ENCODE measurements at regions not wholly inside any gene's neighbourhood (a gene's known extent, or its start where the extent isn't known, plus 50 kb on each side); places are given as distances from the start of the nearest gene placed in this dataset.

- Mint-ChIP-seq H3K36me3 (no peaks in the 10 kb centered on the region), H3K9me3 (peaks cover 3% of the 10 kb centered on the region), H3K4me1 (ENCODE audit: unreplicated experiment) (no peaks in the 10 kb centered on the region), H3K27ac (no peak overlapping the region), H3K4me3 (no peak overlapping the region), H3K27me3 (peaks cover 7% of the 10 kb centered on the region)
- TF ChIP-seq CTCF (conservative IDR thresholded peaks at IDR 0.05): no peak
- DNase-seq (ENCODE audit: extremely low spot score, unreplicated experiment): no peak
These were observed 213.1 kb upstream of the LRIG1 start for GRCh38 chr3:66713921-66714320.

- Mint-ChIP-seq H3K27me3 (no peaks in the 10 kb centered on the region), H3K9me3 (peaks cover 3% of the 10 kb centered on the region), H3K36me3 (no peaks in the 10 kb centered on the region), H3K4me3 (no peak overlapping the region), H3K27ac (no peak overlapping the region), H3K4me1 (ENCODE audit: unreplicated experiment) (no peaks in the 10 kb centered on the region)
- no peak for TF ChIP-seq CTCF (conservative IDR thresholded peaks at IDR 0.05)
- DNase-seq (ENCODE audit: extremely low spot score, unreplicated experiment): no peak
These were observed 215.0 kb upstream of the LRIG1 start for GRCh38 chr3:66715806-66716205.

GRCh38 chr3:66717806-66718205 is 217.0 kb upstream of the LRIG1 start:
- H3K36me3 Mint-ChIP-seq: no peaks in the 10 kb centered on the region
- TF ChIP-seq CTCF (conservative IDR thresholded peaks at IDR 0.05): no peak
- H3K27me3 Mint-ChIP-seq: no peaks in the 10 kb centered on the region
- no peak overlapping the region for H3K27ac Mint-ChIP-seq
- DNase-seq (ENCODE audit: extremely low spot score, unreplicated experiment): no peak
- H3K4me1 Mint-ChIP-seq (ENCODE audit: unreplicated experiment): no peaks in the 10 kb centered on the region
- no peak overlapping the region for H3K4me3 Mint-ChIP-seq
- peaks cover 3% of the 10 kb centered on the region for H3K9me3 Mint-ChIP-seq

GRCh38 chr3:66719796-66720356 is 219.1 kb upstream of the LRIG1 start:
- Mint-ChIP-seq H3K4me1 (ENCODE audit: unreplicated experiment) (no peaks in the 10 kb centered on the region), H3K9me3 (peaks cover 3% of the 10 kb centered on the region)
- no peak for TF ChIP-seq CTCF (conservative IDR thresholded peaks at IDR 0.05)

GRCh38 chr3:66720508-66720907 is 219.7 kb upstream of the LRIG1 start:
- no peaks in the 10 kb centered on the region for H3K27me3 Mint-ChIP-seq
- no peak for TF ChIP-seq CTCF (conservative IDR thresholded peaks at IDR 0.05)
- H3K27ac Mint-ChIP-seq: no peak overlapping the region
- H3K9me3 Mint-ChIP-seq: no peaks in the 10 kb centered on the region
- DNase-seq (ENCODE audit: extremely low spot score, unreplicated experiment): no peak
- no peaks in the 10 kb centered on the region for H3K36me3 Mint-ChIP-seq
- no peaks in the 10 kb centered on the region for H3K4me1 Mint-ChIP-seq (ENCODE audit: unreplicated experiment)
- H3K4me3 Mint-ChIP-seq: no peak overlapping the region

More at GRCh38 chr3:66719796-66720356, 219.1 kb upstream of the LRIG1 start:
- Mint-ChIP-seq H3K27ac (no peak overlapping the region), H3K4me3 (no peak overlapping the region), H3K27me3 (no peaks in the 10 kb centered on the region), H3K36me3 (no peaks in the 10 kb centered on the region)
- no peak for DNase-seq (ENCODE audit: extremely low spot score, unreplicated experiment)

- TF ChIP-seq CTCF (conservative IDR thresholded peaks at IDR 0.05): no peak
- DNase-seq (ENCODE audit: extremely low spot score, unreplicated experiment): no peak
- Mint-ChIP-seq H3K27ac (no peak overlapping the region), H3K4me1 (ENCODE audit: unreplicated experiment) (no peaks in the 10 kb centered on the region), H3K9me3 (no peaks in the 10 kb centered on the region), H3K4me3 (no peak overlapping the region), H3K36me3 (no peaks in the 10 kb centered on the region), H3K27me3 (no peaks in the 10 kb centered on the region)
These were observed 221.9 kb upstream of the LRIG1 start for GRCh38 chr3:66722675-66723074.

All from type B pancreatic cell (in vitro differentiated cells).